Endothelial cell of umbilical vein (primary cell): ENCODE measurements at regions not wholly inside any gene's neighbourhood (a gene's known extent, or its start where the extent isn't known, plus 50 kb on each side); places are given as distances from the start of the nearest gene placed in this dataset.

Source experiments
- BruUV-seq: library from RNA; stranded (reverse); fragments of 400-500 nt; replicated peaks from 2 replicates; lab custom pipeline; 2021; lab: Mats Ljungman, UMichigan
- CTCF ChIA-PET: fragments of 300-600, 350-600 bp; sonication (Branson Sonifier 250); formaldehyde crosslinking; loops from one replicate; lab custom pipeline; 2021; ENCODE audit warnings: antibody characterized with exemption, inconsistent platforms; lab: Charles Lee
- POLR2A ChIA-PET: fragments of 300-600, 350-600 bp; sonication (Branson Sonifier 250); formaldehyde crosslinking; loops from one replicate; lab custom pipeline; 2021; ENCODE audit warnings: antibody characterized with exemption, inconsistent platforms; lab: Charles Lee
- DNase-seq: peaks from one replicate; pipeline ENCODE4 v3.0.0-alpha.2; 2011; ENCODE audit warnings: low read depth, low spot score
- FAIRE-seq: peaks from 2 replicates; lab custom pipeline; 2011; peaks lifted over from hg19 to GRCh38; lab: Jason Lieb, UNC
- H2AFZ ChIP-seq: 2 replicates; pipeline ENCODE4 v1.6.0; 2012; ENCODE audit warnings: low read depth, low read length, control low read depth, inconsistent platforms
- H3K27ac ChIP-seq: 2 replicates; pipeline ENCODE4 v1.5.1; 2011; ENCODE audit warnings: low read depth, mild to moderate bottlenecking, control low read depth, low read length, moderate library complexity; ENCODE audit not compliant: insufficient read depth
- H3K27me3 ChIP-seq, 2 experiments: 2 replicates each; pipeline versions ENCODE4 v1.6.0 to v1.6.1; 2011; ENCODE audit warnings: low read length in 2 of 2, mixed read lengths in 1 of 2; ENCODE audit not compliant: control insufficient read depth in 2 of 2, insufficient read depth in 2 of 2
- H3K36me3 ChIP-seq, 2 experiments: 2 replicates in 1 of 2; 3 replicates in 1 of 2; pipeline ENCODE4 v1.5.1; 2011; ENCODE audit warnings: low read length in 2 of 2, mild to moderate bottlenecking in 1 of 2, moderate library complexity in 1 of 2; ENCODE audit not compliant: control insufficient read depth in 2 of 2, insufficient read depth in 2 of 2; ENCODE audit errors: extremely low read depth in 1 of 2
- H3K4me1 ChIP-seq: 3 replicates; pipeline ENCODE4 v1.5.1; 2011; ENCODE audit warnings: mild to moderate bottlenecking, low read length; ENCODE audit not compliant: control insufficient read depth, insufficient read depth; ENCODE audit errors: extremely low read depth
- H3K4me2 ChIP-seq: 2 replicates; pipeline ENCODE4 v1.6.1; 2011; ENCODE audit warnings: low read length, control low read depth, mixed read lengths; ENCODE audit not compliant: insufficient read depth
- H3K4me3 ChIP-seq, 3 experiments: fragments of 200-600 bp in 1 of 3; sonication (generic), shearing (Covaris generic) in 1 of 3; replicated peaks in 1 of 3; 2 replicates each; pipeline ENCODE4 v1.5.1; 2011 to 2016; ENCODE audit warnings: control low read depth in 3 of 3, low read length in 3 of 3, mild to moderate bottlenecking in 2 of 3, inconsistent platforms in 1 of 3, low read depth in 1 of 3, moderate library complexity in 1 of 3; ENCODE audit not compliant: insufficient read depth in 1 of 3
- H3K79me2 ChIP-seq: 2 replicates; pipeline ENCODE4 v1.6.0; 2012; ENCODE audit warnings: low read length, inconsistent platforms; ENCODE audit not compliant: control insufficient read depth, insufficient read depth
- H3K9ac ChIP-seq: replicated peaks from 2 replicates; pipeline ENCODE3; 2011; ENCODE audit warnings: low read length, control low read depth; ENCODE audit not compliant: insufficient read depth; ENCODE audit errors: extremely low read depth
- H3K9me1 ChIP-seq: replicated peaks from 3 replicates; pipeline ENCODE4 v1.6.0; 2011; ENCODE audit warnings: mild to moderate bottlenecking, low read length; ENCODE audit not compliant: control insufficient read depth, insufficient read depth; ENCODE audit errors: extremely low read depth
- H3K9me3 ChIP-seq: replicated peaks from 2 replicates; pipeline ENCODE4 v1.5.1; 2012; ENCODE audit warnings: low read length, inconsistent platforms; ENCODE audit not compliant: control insufficient read depth, insufficient read depth
- H4K20me1 ChIP-seq: replicated peaks from 2 replicates; pipeline ENCODE3; 2011; ENCODE audit warnings: mild to moderate bottlenecking, low read length; ENCODE audit not compliant: control insufficient read depth, insufficient read depth; ENCODE audit errors: extremely low read depth
- CTCF ChIP-seq, 2 donors: IDR thresholded peaks; 1 replicate in 1 of 2; 2 replicates in 1 of 2; pipeline ENCODE4 v1.5.1; 2011; ENCODE audit warnings: low read length in 2 of 2, mild to moderate bottlenecking in 2 of 2, moderate library complexity in 2 of 2, control low read depth in 1 of 2, inconsistent platforms in 1 of 2, low read depth in 1 of 2; ENCODE audit not compliant: insufficient read depth in 1 of 2; ENCODE audit errors: extremely low read depth in 1 of 2
- EZH2 ChIP-seq: IDR thresholded peaks from 2 replicates; pipeline ENCODE4 v1.6.1; 2012; ENCODE audit warnings: borderline replicate concordance, low read depth, mild to moderate bottlenecking, moderate library complexity, low read length, inconsistent platforms; ENCODE audit not compliant: severe bottlenecking
- MAX ChIP-seq: IDR thresholded peaks from 2 replicates; pipeline ENCODE4 v1.6.1; 2011; ENCODE audit not compliant: insufficient read depth, insufficient read length
- MYC ChIP-seq: IDR thresholded peaks from one replicate; pipeline ENCODE4 v1.6.1; 2011; ENCODE audit warnings: mild to moderate bottlenecking, low read depth, low read length
- POLR2A ChIP-seq: IDR thresholded peaks from 2 replicates; pipeline ENCODE4 v1.6.1; 2012; ENCODE audit warnings: low read depth, mild to moderate bottlenecking, control low read depth, low read length
- dilution Hi-C: fragments of 300-500 bp; cut with MboI; formaldehyde crosslinking; loops from one replicate; pipeline ENCODE4 v1.15.0; 2019; ENCODE audit warnings: low sequenced_read_pairs; ENCODE audit not compliant: extremely low pct_ligation_motif_present
- intact Hi-C: fragments of 100-400 bp; cut with micrococcal nuclease; formaldehyde crosslinking; loops from one replicate; pipeline ENCODE4 v1.10.0; 2022

DNA sequence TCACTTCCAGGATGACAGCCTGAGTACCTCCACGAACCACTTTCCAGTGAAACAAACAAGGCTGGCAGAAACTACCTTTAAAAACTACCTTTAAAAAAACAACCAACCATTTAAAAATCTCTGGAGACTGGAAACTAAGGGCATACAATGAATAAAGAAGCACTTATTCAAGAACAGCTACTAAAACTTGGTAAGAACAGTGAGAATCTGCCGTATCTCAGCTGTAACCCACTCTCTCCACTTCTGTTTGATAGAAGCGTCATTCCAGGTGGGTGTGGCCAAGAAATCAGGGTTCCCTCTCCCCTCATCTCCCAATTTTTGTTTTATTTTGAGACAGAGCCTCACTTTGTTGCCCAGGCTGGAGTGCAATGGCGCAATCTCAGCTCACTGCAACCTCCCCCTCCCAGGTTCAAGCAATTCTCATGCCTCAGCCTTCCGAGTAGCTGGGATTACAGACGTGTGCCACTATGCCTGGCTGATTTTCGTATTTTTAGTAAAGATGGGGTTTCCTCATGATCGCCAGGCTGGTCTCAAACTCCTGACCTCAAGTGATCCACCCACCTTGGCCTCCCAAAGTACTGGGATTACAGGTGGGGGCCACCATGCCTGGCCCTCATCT, 158.8 kb upstream of the CHST15 start:
- no peak overlapping the region for H3K9ac ChIP-seq
- H3K79me2 ChIP-seq = no peaks in the 10 kb centered on the region
- DNase-seq (no peak), FAIRE-seq (no peak)
- no peaks in the 10 kb centered on the region for H3K9me3 ChIP-seq
- no peak overlapping the region for H2AFZ ChIP-seq
- no peaks in the 10 kb centered on the region for H3K36me3 ChIP-seq
- TF ChIP-seq CTCF (IDR thresholded peaks at IDR 0.05; ENCODE audit: extremely low read depth in 1 of 2, insufficient read depth in 1 of 2, low read depth in 1 of 2, low read length in 2 of 2) (no peak), EZH2 (no peak), MAX (no peak), MYC (no peak), POLR2A (no peak)
- CTCF ChIA-PET = interaction anchor here (0.9 to 1.6 kb wide), 2 partner anchors 137 to 258 kb away, joined by 3 to 4 read pairs; no protein-coding TSS in a partner anchor
- no peaks in the 10 kb centered on the region for H4K20me1 ChIP-seq
- intact Hi-C loops (no loop called here), dilution Hi-C loops (no loop called here)
- H3K4me3 ChIP-seq = no peak overlapping the region
- no peak overlapping the region for H3K27ac ChIP-seq
- no TSS peak for BruUV-seq
- H3K9me1 ChIP-seq = no peaks in the 10 kb centered on the region
- no peak overlapping the region for H3K4me2 ChIP-seq
- no peaks in the 10 kb centered on the region for H3K4me1 ChIP-seq
- H3K27me3 ChIP-seq = no peaks in the 10 kb centered on the region
- POLR2A ChIA-PET = no interaction called here
